Neural crest cell (in vitro differentiated cells): ENCODE measurements at regions not wholly inside any gene's neighbourhood (a gene's known extent, or its start where the extent isn't known, plus 50 kb on each side); places are given as distances from the start of the nearest gene placed in this dataset.

ENCODE experiments used
- DNase-seq: peaks from one replicate; pipeline ENCODE4 v3.0.0; 2021; ENCODE audit warnings: low read depth, mixed read lengths, low spot score
- H3K27ac Mint-ChIP-seq: one replicate; pipeline ENCODE4 v1.8.0; 2021; ENCODE audit warnings: mild to moderate bottlenecking, mixed read lengths; ENCODE audit not compliant: unreplicated experiment
- H3K27me3 Mint-ChIP-seq: 2 replicates; pipeline ENCODE4 v1.8.0; 2021; ENCODE audit warnings: low read depth, mild to moderate bottlenecking, mixed read lengths
- H3K36me3 Mint-ChIP-seq: 2 replicates; pipeline ENCODE4 v1.8.0; 2021; ENCODE audit warnings: low read depth, mild to moderate bottlenecking, mixed read lengths
- H3K4me1 Mint-ChIP-seq: 2 replicates; pipeline ENCODE4 v1.8.0; 2021; ENCODE audit warnings: mixed read lengths
- H3K4me3 Mint-ChIP-seq: one replicate; pipeline ENCODE4 v1.8.0; 2021; ENCODE audit warnings: mild to moderate bottlenecking, mixed read lengths
- H3K9me3 Mint-ChIP-seq: 2 replicates; pipeline ENCODE4 v1.8.0; 2021; ENCODE audit warnings: mixed read lengths
- TF ChIP-seq, protein P1 (sequence below): fragments of 200-600 bp; sonication (generic); conservative IDR thresholded peaks from 2 replicates; pipeline ENCODE4 v1.5.0; 2021; ENCODE audit warnings: antibody characterized with exemption, mild to moderate bottlenecking

DNA sequence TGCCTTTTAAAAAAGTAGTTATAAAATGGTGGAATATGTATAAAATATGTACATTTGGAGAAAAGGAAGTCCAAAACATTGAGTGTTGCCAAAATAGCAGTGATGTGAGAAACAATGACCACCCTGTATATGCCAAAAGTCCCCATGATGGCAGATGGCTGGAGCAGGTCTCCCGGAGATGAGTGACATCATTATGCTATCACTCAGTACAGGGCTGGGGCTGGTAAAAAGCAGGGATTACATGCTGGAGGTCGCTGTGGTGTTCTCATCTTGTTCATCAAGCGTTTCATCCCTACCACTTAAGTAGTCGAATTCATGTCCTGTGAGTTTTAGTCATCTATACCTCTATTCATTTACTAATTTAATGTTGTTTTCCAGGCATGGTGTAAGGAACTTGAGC is 315.3 kb upstream of the SLC35B3 start:
- H3K36me3 Mint-ChIP-seq: no peaks in the 10 kb centered on the region
- no peaks in the 10 kb centered on the region for H3K27me3 Mint-ChIP-seq
- no peaks in the 10 kb centered on the region for H3K9me3 Mint-ChIP-seq
- H3K4me3 Mint-ChIP-seq: no peak overlapping the region
- TF ChIP-seq, protein P1, sequence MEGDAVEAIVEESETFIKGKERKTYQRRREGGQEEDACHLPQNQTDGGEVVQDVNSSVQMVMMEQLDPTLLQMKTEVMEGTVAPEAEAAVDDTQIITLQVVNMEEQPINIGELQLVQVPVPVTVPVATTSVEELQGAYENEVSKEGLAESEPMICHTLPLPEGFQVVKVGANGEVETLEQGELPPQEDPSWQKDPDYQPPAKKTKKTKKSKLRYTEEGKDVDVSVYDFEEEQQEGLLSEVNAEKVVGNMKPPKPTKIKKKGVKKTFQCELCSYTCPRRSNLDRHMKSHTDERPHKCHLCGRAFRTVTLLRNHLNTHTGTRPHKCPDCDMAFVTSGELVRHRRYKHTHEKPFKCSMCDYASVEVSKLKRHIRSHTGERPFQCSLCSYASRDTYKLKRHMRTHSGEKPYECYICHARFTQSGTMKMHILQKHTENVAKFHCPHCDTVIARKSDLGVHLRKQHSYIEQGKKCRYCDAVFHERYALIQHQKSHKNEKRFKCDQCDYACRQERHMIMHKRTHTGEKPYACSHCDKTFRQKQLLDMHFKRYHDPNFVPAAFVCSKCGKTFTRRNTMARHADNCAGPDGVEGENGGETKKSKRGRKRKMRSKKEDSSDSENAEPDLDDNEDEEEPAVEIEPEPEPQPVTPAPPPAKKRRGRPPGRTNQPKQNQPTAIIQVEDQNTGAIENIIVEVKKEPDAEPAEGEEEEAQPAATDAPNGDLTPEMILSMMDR: no peak
- DNase-seq: no peak
- H3K27ac Mint-ChIP-seq: no peak overlapping the region
- no peaks in the 10 kb centered on the region for H3K4me1 Mint-ChIP-seq

DNA sequence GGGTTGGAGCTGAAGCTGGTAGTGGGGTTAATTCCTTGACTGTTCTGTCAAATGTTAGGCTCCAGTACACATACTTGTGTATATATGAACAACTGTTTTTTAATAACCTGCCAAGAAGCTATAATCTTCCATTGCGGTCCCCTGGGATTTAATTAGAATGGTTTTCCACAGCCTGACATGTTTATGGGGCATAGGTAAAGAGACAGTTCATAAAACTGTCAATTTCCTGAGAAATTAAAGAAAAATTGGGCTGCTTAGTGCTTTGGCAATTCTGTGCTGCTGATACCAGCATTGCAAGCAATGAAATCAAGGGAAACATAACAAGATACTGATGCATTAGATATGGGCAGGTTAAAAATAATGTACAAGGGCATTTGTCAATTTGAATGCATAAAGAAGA is 314.1 kb upstream of the SLC35B3 start:
- Mint-ChIP-seq H3K27ac (no peak overlapping the region), H3K27me3 (no peaks in the 10 kb centered on the region), H3K4me1 (no peaks in the 10 kb centered on the region), H3K36me3 (no peaks in the 10 kb centered on the region), H3K9me3 (no peaks in the 10 kb centered on the region), H3K4me3 (no peak overlapping the region)
- DNase-seq: no peak
- TF ChIP-seq, protein P1: no peak

DNA sequence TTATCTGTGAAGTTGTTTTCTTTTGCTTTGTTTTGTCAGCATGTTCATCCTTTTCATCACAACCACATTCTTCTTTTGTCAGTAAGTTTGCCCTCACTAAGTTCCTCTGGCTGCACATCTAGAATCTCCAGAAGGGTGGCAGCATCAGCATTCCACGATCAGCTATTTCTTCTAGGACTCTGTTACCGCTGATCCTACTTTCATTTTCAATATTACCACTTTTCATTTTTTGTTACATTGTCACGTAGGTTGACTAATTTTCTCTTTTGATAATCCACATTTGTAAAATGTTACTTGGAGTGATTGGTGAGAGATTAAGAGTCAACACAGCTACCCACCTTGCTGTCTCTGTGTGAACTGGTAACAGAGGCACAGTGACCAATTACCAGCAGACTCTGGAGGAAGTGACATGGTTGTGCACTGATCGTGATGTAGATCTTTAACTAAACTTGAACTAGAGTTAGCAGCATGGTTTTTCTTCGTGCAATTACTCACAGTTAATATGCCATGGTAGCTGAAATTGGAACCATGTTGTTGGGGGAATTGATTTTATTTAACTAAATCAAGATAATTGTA is 307.9 kb upstream of the SLC35B3 start:
- no peak overlapping the region for H3K4me3 Mint-ChIP-seq
- peaks cover 18% of the 10 kb centered on the region for H3K9me3 Mint-ChIP-seq
- peaks cover 9% of the 10 kb centered on the region for H3K36me3 Mint-ChIP-seq
- H3K27me3 Mint-ChIP-seq: no peaks in the 10 kb centered on the region
- TF ChIP-seq, protein P1: no peak
- H3K27ac Mint-ChIP-seq: no peak overlapping the region
- DNase-seq: no peak
- H3K4me1 Mint-ChIP-seq: no peaks in the 10 kb centered on the region

DNA sequence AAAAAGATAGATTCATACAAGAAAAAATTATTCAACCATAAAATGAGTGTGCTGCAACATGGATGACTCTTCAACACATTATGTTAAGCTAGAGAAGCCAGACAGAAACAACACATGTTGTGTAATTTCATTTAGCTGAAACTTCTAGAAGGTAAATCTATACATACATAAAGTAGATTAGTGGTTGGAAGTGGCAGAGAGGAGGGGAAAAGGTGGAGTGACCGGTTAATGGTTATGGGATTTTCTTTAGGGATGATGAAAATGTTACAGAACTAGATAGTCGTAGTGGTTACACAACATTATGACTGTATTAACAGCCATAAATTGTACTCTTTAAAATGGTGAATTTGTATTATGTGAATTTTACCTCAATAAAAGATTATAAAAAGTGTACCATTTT is 304.1 kb upstream of the SLC35B3 start:
- H3K27me3 Mint-ChIP-seq: no peaks in the 10 kb centered on the region
- DNase-seq: no peak
- TF ChIP-seq, protein P1: no peak
- no peak overlapping the region for H3K4me3 Mint-ChIP-seq
- no peaks in the 10 kb centered on the region for H3K4me1 Mint-ChIP-seq
- H3K27ac Mint-ChIP-seq: no peak overlapping the region
- peaks cover 18% of the 10 kb centered on the region for H3K9me3 Mint-ChIP-seq
- H3K36me3 Mint-ChIP-seq: peaks cover 9% of the 10 kb centered on the region

DNA sequence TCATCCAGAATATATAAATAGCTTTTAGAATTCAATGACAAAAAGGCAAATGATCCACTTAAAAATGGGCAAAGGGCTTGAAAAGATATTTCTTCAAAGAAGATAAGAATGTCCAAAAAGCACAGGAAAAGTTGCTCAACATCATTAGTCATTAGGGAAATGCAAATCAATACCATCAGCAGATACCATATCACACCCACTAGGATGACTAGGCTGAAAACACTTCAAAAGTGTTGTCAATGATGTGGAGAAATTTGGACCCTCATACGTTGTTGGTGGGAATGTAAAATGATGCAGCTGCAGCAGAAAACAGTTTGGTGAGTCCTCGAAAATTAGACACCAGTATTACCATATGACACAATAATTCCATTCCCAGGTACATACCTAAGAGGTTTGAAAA is 303.6 kb upstream of the SLC35B3 start:
- TF ChIP-seq, protein P1: no peak
- DNase-seq: no peak
- Mint-ChIP-seq H3K4me3 (no peak overlapping the region), H3K9me3 (peaks cover 18% of the 10 kb centered on the region), H3K27ac (no peak overlapping the region), H3K27me3 (no peaks in the 10 kb centered on the region), H3K36me3 (peaks cover 9% of the 10 kb centered on the region), H3K4me1 (no peaks in the 10 kb centered on the region)
